Ovary (tissue), 7 donors: ENCODE measurements at regions not wholly inside any gene's neighbourhood (a gene's known extent, or its start where the extent isn't known, plus 50 kb on each side); places are given as distances from the start of the nearest gene placed in this dataset.

Experiments used
- DNase-seq, 5 donors: peaks; one replicate each; pipeline ENCODE4 v3.0.0-alpha.2; 2019 to 2020
- H3K27ac ChIP-seq, 2 donors: fragments of 200-600 bp; one replicate each; pipeline versions ENCODE4 v1.5.1 to v1.8.0; 2019 to 2022
- H3K27me3 ChIP-seq: fragments of 200-600 bp; one replicate; pipeline ENCODE4 v1.8.0; 2022
- H3K36me3 ChIP-seq: fragments of 200-600 bp; sonication (generic); one replicate; pipeline ENCODE4 v1.5.1; 2019
- H3K4me1 ChIP-seq: one replicate; pipeline ENCODE4 v1.8.1; 2013; ENCODE audit warnings: mild to moderate bottlenecking, moderate library complexity; ENCODE audit not compliant: insufficient read depth
- H3K4me3 ChIP-seq: fragments of 200-600 bp; sonication (generic); one replicate; pipeline ENCODE4 v1.5.1; 2017
- H3K9me3 ChIP-seq, 2 donors: fragments of 200-600 bp in 1 of 2; sonication (generic) in 1 of 2; one replicate each; pipeline versions ENCODE4 v1.5.1 to v1.8.1; 2013 to 2019; ENCODE audit warnings: mild to moderate bottlenecking in 1 of 2, moderate library complexity in 1 of 2
- EP300 ChIP-seq: sonication (generic); formaldehyde crosslinking; IDR thresholded peaks from one replicate; pipeline ENCODE4 v1.6.1; 2017; ENCODE audit warnings: antibody characterized with exemption
- POLR2A ChIP-seq: fragments of 450-650 bp; IDR thresholded peaks from one replicate; pipeline ENCODE4 v1.6.1; 2017; ENCODE audit warnings: antibody characterized with exemption, mild to moderate bottlenecking, moderate library complexity
- WGBS, 3 donors: extraction: QIAGEN DNeasy Blood & Tissue Kit in 1 of 3; methylation state at CpG; one replicate each; pipeline versions ENCODE4 v1.1.5 to v1.1.7; 2013 to 2017; 5-methylcytosine and 5-hydroxymethylcytosine counted together
- intact Hi-C, 4 donors: fragments of 100-400 bp; cut with DNase I; formaldehyde crosslinking; loops; one replicate each; pipeline versions ENCODE4 v1.11.0 to v1.15.1; 2022 to 2023
- TF ChIP-seq, protein P1 (sequence below), 3 donors: fragments of 450-650 bp in 2 of 3; fragments of 200-600 bp in 1 of 3; IDR thresholded peaks; one replicate each; pipeline versions ENCODE4 v1.5.1 to v1.8.0; 2016 to 2022; ENCODE audit warnings: antibody characterized with exemption in 3 of 3, mild to moderate bottlenecking in 1 of 3
- donor health status: DM: no; HTN: no; CAD: no; lungs with moderate emphysema.
- donor health status: DM: no; HTN: no; CAD: no.
- donor health status: Bipolar disorder and iron deficiency.
- donor health status: DM: no; HTN: no; CAD: no.
- donor health status: DM: yes; HTN: yes; CAD: no.

DNA sequence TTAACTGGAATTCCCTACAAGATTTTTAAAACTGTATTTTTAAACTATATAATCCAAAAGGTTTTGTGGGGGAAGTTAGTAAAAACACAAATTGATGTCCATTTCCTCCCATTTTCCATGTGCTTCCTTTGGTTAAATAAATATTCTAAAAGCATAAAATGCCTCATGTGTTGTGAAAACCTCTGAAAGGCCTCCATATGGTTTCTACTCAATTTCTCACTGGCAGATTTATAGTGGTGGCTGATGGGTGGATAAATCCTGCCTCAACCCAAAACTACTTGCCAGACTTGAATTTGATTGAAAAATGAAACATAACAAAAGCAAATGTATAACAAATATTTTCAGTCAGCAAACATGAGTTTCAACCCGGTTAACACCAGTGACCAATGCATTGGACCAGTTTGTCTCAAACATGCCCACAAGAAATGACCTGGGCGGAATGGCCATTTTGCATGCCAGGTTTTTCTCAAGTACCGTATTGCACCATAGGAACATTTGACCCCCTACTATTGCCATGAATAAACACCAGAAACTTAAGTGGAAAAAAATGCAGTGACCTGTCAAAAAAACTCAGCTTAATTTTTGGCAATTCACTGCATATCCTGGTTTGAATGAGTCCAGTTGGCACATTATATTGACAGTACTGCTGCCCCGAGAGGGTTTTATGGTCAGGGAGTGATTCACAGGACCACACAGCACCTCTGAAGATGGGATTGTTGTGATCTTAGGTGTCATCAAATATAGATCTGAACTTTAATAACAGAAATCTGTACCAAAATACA is 454.6 kb upstream of the ANKRD30A start:
- Histone ChIP-seq H3K4me3 (no peak overlapping the region), H3K27me3 (no peaks in the 10 kb centered on the region), H3K4me1 (no peaks in the 10 kb centered on the region), H3K27ac (no peak overlapping the region), H3K9me3 (no peaks in the 10 kb centered on the region), H3K36me3 (no peaks in the 10 kb centered on the region)
- TF ChIP-seq EP300 (no peak), POLR2A (no peak)
- TF ChIP-seq, protein P1, sequence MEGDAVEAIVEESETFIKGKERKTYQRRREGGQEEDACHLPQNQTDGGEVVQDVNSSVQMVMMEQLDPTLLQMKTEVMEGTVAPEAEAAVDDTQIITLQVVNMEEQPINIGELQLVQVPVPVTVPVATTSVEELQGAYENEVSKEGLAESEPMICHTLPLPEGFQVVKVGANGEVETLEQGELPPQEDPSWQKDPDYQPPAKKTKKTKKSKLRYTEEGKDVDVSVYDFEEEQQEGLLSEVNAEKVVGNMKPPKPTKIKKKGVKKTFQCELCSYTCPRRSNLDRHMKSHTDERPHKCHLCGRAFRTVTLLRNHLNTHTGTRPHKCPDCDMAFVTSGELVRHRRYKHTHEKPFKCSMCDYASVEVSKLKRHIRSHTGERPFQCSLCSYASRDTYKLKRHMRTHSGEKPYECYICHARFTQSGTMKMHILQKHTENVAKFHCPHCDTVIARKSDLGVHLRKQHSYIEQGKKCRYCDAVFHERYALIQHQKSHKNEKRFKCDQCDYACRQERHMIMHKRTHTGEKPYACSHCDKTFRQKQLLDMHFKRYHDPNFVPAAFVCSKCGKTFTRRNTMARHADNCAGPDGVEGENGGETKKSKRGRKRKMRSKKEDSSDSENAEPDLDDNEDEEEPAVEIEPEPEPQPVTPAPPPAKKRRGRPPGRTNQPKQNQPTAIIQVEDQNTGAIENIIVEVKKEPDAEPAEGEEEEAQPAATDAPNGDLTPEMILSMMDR (IDR thresholded peaks at IDR 0.05): no peak
- WGBS, 3 donors: 78 to 90% (median 88%) methylated on average over 4 of the region's 4 CpGs
- intact Hi-C loops: no loop called here
- no peak for DNase-seq

- no peaks in the 10 kb centered on the region for H3K4me1 ChIP-seq
- no peak overlapping the region for H3K4me3 ChIP-seq
- TF ChIP-seq, protein P1 (IDR thresholded peaks at IDR 0.05): no peak
- TF ChIP-seq EP300 (no peak), POLR2A (no peak)
- H3K27me3 ChIP-seq: no peaks in the 10 kb centered on the region
- WGBS, 3 donors: 49 to 63% (median 58%) methylated on average over 2 of the region's 2 CpGs
- H3K27ac ChIP-seq: no peak overlapping the region
- H3K9me3 ChIP-seq: no peaks in the 10 kb centered on the region
- H3K36me3 ChIP-seq: no peaks in the 10 kb centered on the region
- intact Hi-C loops: no loop called here
- DNase-seq: no peak
These were observed 455.6 kb upstream of the ANKRD30A start for GRCh38 chr10:36669615-36670352.

- Histone ChIP-seq H3K27ac (no peak overlapping the region), H3K4me3 (no peak overlapping the region), H3K9me3 (no peaks in the 10 kb centered on the region), H3K27me3 (no peaks in the 10 kb centered on the region), H3K36me3 (no peaks in the 10 kb centered on the region), H3K4me1 (no peaks in the 10 kb centered on the region)
- DNase-seq: no peak
- TF ChIP-seq, protein P1 (IDR thresholded peaks at IDR 0.05): no peak
- TF ChIP-seq POLR2A (no peak), EP300 (no peak)
- intact Hi-C loops: no loop called here
These were observed 458.9 kb upstream of the ANKRD30A start for GRCh38 chr10:36666451-36666850.

DNA sequence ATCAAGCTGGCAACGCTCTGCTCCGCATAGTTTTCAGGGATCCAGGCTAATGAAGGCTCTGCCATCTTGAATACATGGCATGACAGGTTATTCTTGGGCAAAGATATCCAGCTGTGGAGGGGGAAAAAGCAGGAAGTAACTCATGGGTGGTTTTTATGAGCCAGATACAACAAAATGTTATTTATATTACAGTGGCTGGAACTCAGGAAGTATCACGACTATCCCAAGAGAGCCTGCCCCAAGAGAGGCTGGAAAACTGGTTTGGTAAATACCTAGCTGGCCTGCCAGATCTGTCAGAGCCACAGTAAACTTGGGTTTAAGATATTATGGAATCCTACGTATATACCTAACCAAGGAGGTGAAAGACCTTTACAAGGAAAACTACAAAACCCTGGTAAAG is 462.8 kb upstream of the ANKRD30A start:
- H3K36me3 ChIP-seq: no peaks in the 10 kb centered on the region
- H3K4me3 ChIP-seq: no peak overlapping the region
- WGBS, 3 donors: 81 to 93% (median 89%) methylated on average over 4 of the region's 4 CpGs
- TF ChIP-seq, protein P1 (IDR thresholded peaks at IDR 0.05): no peak
- TF ChIP-seq EP300 (no peak), POLR2A (no peak)
- intact Hi-C loops: no loop called here
- no peaks in the 10 kb centered on the region for H3K4me1 ChIP-seq
- no peaks in the 10 kb centered on the region for H3K9me3 ChIP-seq
- no peaks in the 10 kb centered on the region for H3K27me3 ChIP-seq
- no peak overlapping the region for H3K27ac ChIP-seq
- DNase-seq: no peak
